ENCODE measurements at regions not wholly inside any gene's neighbourhood (a gene's known extent, or its start where the extent isn't known, plus 50 kb on each side); places are given as distances from the start of the nearest gene placed in this dataset.

DNA sequence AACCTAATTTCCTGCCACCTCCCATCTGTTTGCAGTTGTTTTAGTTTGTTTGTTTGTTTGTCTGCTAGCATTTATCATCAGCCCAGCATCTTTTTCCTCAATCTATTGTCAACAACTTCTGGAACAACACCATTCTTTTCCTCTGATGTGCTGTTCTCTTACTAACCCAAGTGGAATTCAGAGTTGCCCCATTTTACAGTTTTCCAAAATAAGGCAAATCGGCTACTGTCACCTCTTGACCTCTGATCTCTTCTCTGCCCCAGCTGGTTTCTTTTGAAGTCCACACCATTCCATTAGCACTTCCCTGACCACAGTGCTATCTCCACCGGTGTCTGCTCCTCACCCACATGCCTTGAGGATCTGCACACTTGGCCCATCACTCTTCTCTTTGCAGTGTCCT is 102.4 kb downstream of the EFNB2 start:
- TF ChIP-seq, protein P1, sequence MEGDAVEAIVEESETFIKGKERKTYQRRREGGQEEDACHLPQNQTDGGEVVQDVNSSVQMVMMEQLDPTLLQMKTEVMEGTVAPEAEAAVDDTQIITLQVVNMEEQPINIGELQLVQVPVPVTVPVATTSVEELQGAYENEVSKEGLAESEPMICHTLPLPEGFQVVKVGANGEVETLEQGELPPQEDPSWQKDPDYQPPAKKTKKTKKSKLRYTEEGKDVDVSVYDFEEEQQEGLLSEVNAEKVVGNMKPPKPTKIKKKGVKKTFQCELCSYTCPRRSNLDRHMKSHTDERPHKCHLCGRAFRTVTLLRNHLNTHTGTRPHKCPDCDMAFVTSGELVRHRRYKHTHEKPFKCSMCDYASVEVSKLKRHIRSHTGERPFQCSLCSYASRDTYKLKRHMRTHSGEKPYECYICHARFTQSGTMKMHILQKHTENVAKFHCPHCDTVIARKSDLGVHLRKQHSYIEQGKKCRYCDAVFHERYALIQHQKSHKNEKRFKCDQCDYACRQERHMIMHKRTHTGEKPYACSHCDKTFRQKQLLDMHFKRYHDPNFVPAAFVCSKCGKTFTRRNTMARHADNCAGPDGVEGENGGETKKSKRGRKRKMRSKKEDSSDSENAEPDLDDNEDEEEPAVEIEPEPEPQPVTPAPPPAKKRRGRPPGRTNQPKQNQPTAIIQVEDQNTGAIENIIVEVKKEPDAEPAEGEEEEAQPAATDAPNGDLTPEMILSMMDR (IDR thresholded peaks at IDR 0.05) = no peak
- peaks cover 12% of the 10 kb centered on the region for H3K27me3 Mint-ChIP-seq (ENCODE audit: insufficient read depth)
- H3K4me1 Mint-ChIP-seq (ENCODE audit: low read depth) = peaks cover 10% of the 10 kb centered on the region
- H3K27ac Mint-ChIP-seq = no peak overlapping the region
- DNase-seq = no peak
- no peak overlapping the region for H3K4me3 Mint-ChIP-seq
- no peaks in the 10 kb centered on the region for H3K36me3 Mint-ChIP-seq (ENCODE audit: low read depth)
- H3K9me3 Mint-ChIP-seq = no peaks in the 10 kb centered on the region

DNA sequence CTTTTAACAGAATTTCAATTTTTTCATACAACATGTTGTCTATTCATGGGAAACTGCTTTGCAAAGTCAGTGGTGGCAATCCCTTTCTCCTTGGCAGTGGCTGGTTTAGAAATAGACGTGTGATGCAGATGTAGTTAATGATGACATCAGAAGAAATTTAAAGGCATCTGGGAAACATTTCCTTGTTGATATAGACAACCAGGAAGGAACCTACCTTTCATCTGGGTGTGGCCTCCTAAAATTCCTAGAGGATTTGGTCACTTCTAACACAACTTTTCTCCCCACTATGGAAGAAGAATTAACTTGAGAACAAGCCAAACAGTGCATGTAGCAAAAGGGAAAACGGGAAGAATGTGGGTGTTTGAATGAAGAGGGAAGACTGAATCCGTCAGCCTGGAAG is 102.8 kb downstream of the EFNB2 start:
- Mint-ChIP-seq H3K27ac (no peak overlapping the region), H3K4me1 (ENCODE audit: low read depth) (peaks cover 10% of the 10 kb centered on the region)

DNA sequence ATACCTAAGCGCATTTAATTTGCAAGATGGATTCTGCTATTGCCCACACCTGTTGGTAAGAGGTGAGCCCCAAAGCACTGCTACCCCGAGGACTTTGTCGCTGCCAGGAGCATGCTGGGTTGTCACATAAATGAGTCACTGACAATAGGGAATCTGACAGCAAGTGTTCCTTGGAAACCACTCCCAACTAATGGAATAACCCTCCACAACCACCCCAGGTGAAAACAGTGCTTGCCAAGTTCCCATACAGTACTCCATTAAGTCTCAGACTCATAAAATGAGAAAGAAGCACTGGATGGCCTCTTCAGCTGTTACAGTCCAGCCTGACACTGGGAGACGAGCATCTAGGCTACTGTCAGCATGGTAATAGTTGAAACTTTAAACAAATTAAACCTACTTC is 108.6 kb downstream of the EFNB2 start:
- Mint-ChIP-seq H3K4me1 (ENCODE audit: low read depth) (no peaks in the 10 kb centered on the region; the same call in 1 of the 2 replicates), H3K4me3 (no peak overlapping the region), H3K36me3 (ENCODE audit: low read depth) (no peaks in the 10 kb centered on the region), H3K9me3 (no peaks in the 10 kb centered on the region), H3K27me3 (ENCODE audit: insufficient read depth) (peaks cover 3% of the 10 kb centered on the region), H3K27ac (no peak overlapping the region)
- TF ChIP-seq, protein P1 (IDR thresholded peaks at IDR 0.05) = no peak
- no peak for DNase-seq

More for the DNA sequence above, 102.8 kb downstream of the EFNB2 start:
- Mint-ChIP-seq H3K27me3 (ENCODE audit: insufficient read depth) (peaks cover 12% of the 10 kb centered on the region), H3K36me3 (ENCODE audit: low read depth) (no peaks in the 10 kb centered on the region), H3K4me3 (no peak overlapping the region), H3K9me3 (no peaks in the 10 kb centered on the region)
- no peak for DNase-seq
- TF ChIP-seq, protein P1 (IDR thresholded peaks at IDR 0.05) = no peak

DNA sequence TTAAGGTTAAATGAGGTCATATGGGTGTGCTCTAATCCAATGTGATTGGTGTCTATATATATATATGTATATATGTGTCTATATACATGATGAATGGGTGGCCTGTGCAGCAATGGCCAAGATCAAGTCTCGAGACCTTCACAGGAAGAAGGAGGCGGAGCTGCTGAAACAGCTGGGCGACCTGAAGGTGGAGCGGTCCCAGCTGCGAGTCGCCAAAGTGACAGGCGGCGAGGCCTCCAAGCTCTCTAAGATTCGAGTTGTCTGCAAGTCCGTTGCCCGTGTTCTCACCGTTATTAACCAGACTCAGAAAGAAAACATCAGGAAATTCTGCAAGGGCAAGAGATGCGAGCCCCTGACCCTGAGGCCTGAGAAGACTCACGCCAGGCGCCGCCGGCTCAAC is 109.8 kb downstream of the EFNB2 start:
- Mint-ChIP-seq H3K9me3 (no peaks in the 10 kb centered on the region), H3K4me1 (ENCODE audit: low read depth) (no peaks in the 10 kb centered on the region; the same call in 1 of the 2 replicates), H3K27me3 (ENCODE audit: insufficient read depth) (peaks cover 3% of the 10 kb centered on the region), H3K36me3 (ENCODE audit: low read depth) (no peaks in the 10 kb centered on the region), H3K4me3 (no peak overlapping the region), H3K27ac (no peak overlapping the region)
- TF ChIP-seq, protein P1 (IDR thresholded peaks at IDR 0.05) = no peak
- no peak for DNase-seq

DNA sequence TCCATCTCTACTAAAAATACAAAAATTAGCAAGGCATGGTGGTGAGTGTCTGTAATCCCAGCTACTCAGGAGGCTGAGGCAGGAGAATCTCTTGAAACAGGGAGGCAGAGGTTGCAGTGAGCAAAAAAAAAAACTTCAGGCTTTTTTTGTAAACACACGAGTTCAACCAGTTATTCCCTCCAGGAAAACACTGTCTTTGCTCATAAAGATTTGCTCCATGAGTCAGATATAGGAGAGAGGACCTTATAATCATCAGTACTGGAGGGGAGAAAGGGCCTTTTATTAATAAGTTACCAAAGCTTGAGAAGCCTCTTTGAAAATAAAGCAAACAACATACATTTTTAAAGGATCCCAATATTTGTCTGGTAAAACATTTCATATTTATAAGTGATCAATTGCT is 110.7 kb downstream of the EFNB2 start:
- Mint-ChIP-seq H3K36me3 (ENCODE audit: low read depth) (no peaks in the 10 kb centered on the region), H3K9me3 (no peaks in the 10 kb centered on the region), H3K4me1 (ENCODE audit: low read depth) (no peaks in the 10 kb centered on the region; the same call in 1 of the 2 replicates), H3K4me3 (no peak overlapping the region), H3K27me3 (ENCODE audit: insufficient read depth) (no peaks in the 10 kb centered on the region), H3K27ac (no peak overlapping the region)
- TF ChIP-seq, protein P1 (IDR thresholded peaks at IDR 0.05) = no peak
- no peak for DNase-seq

DNA sequence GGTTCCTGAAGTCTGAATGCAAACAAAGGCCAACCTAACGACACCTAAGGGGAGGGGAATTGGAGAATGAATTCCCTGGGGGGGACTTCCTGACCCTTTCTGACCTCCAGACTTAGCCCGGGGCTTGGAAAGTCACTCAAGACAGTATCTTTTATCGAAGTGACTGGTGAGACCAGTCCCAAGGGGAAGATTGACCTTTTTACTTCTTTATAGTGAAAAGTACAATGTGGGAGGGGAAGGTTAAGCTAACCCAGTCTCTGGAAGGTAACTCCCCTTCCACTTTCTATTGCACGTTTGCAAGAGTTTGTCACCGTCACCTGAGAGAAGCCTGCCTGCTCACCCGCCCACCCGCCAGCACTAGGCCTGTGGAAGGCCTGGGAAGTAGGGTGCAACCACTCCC is 111.9 kb downstream of the EFNB2 start:
- Mint-ChIP-seq H3K4me1 (ENCODE audit: low read depth) (peaks cover 5% of the 10 kb centered on the region), H3K27me3 (ENCODE audit: insufficient read depth) (no peaks in the 10 kb centered on the region), H3K9me3 (no peaks in the 10 kb centered on the region), H3K4me3 (no peak overlapping the region), H3K36me3 (ENCODE audit: low read depth) (no peaks in the 10 kb centered on the region), H3K27ac (no peak overlapping the region)
- TF ChIP-seq, protein P1 (IDR thresholded peaks at IDR 0.05) = no peak
- DNase-seq = no peak
